ENCODE measurements at regions not wholly inside any gene's neighbourhood (a gene's known extent, or its start where the extent isn't known, plus 50 kb on each side); places are given as distances from the start of the nearest gene placed in this dataset.

GRCh38 chr4:72975488-72975784 is 94.1 kb downstream of the COX18 start:
- Mint-ChIP-seq H3K4me1 (no peaks in the 10 kb centered on the region), H3K9me3 (no peaks in the 10 kb centered on the region), H3K27ac (no peak overlapping the region), H3K36me3 (ENCODE audit: low read depth) (no peaks in the 10 kb centered on the region), H3K27me3 (ENCODE audit: insufficient read depth) (no peaks in the 10 kb centered on the region), H3K4me3 (no peak overlapping the region)
- H3K27ac ChIP-seq (ENCODE audit: low read depth, low read length): no peak overlapping the region
- H3K4me3 ChIP-seq (ENCODE audit: low read length): no peak overlapping the region
- H3K9me3 ChIP-seq (ENCODE audit: control insufficient read depth, low read length): no peaks in the 10 kb centered on the region
- DNase-seq: no peak
- no peaks in the 10 kb centered on the region for H3K27me3 ChIP-seq (ENCODE audit: control insufficient read depth, insufficient read depth, low read length, poor library complexity, severe bottlenecking)
- no peak overlapping the region for H3K9ac ChIP-seq (ENCODE audit: extremely low read depth, low read length, poor library complexity, severe bottlenecking)
- no peak for TF ChIP-seq CTCF (conservative IDR thresholded peaks at IDR 0.05)
- no peaks in the 10 kb centered on the region for H3K4me1 ChIP-seq (ENCODE audit: control insufficient read depth, insufficient read depth, low read length)
- no peaks in the 10 kb centered on the region for H3K36me3 ChIP-seq (ENCODE audit: control insufficient read depth, insufficient read depth, low read length)

- no peaks in the 10 kb centered on the region for H3K27me3 Mint-ChIP-seq (ENCODE audit: insufficient read depth)
- no peaks in the 10 kb centered on the region for H3K9me3 Mint-ChIP-seq
- TF ChIP-seq CTCF (conservative IDR thresholded peaks at IDR 0.05): no peak
- H3K9ac ChIP-seq (ENCODE audit: extremely low read depth, low read length, poor library complexity, severe bottlenecking): no peak overlapping the region
- H3K36me3 ChIP-seq (ENCODE audit: control insufficient read depth, insufficient read depth, low read length): no peaks in the 10 kb centered on the region
- no peak for DNase-seq
- 91 to 94% methylated on average over 5 to 8 of the region's 8 CpGs for WGBS, 2 experiments (ENCODE audit: insufficient coverage in 1 of 2, insufficient read length in 1 of 2)
- no peak overlapping the region for H3K4me3 Mint-ChIP-seq
- no peak overlapping the region for H3K27ac Mint-ChIP-seq
- no peaks in the 10 kb centered on the region for H3K4me1 ChIP-seq (ENCODE audit: control insufficient read depth, insufficient read depth, low read length)
- no peak overlapping the region for H3K4me3 ChIP-seq (ENCODE audit: low read length)
- H3K27me3 ChIP-seq (ENCODE audit: control insufficient read depth, insufficient read depth, low read length, poor library complexity, severe bottlenecking): no peaks in the 10 kb centered on the region
- no peak overlapping the region for H3K27ac ChIP-seq (ENCODE audit: low read depth, low read length)
- no peaks in the 10 kb centered on the region for H3K36me3 Mint-ChIP-seq (ENCODE audit: low read depth)
- no peaks in the 10 kb centered on the region for H3K4me1 Mint-ChIP-seq
- no peaks in the 10 kb centered on the region for H3K9me3 ChIP-seq (ENCODE audit: control insufficient read depth, low read length)
These were observed 94.6 kb downstream of the COX18 start for GRCh38 chr4:72974694-72975487.

- no peaks in the 10 kb centered on the region for H3K36me3 Mint-ChIP-seq (ENCODE audit: low read depth)
- no peaks in the 10 kb centered on the region for H3K36me3 ChIP-seq (ENCODE audit: control insufficient read depth, insufficient read depth, low read length)
- H3K27ac Mint-ChIP-seq: no peak overlapping the region
- no peak overlapping the region for H3K4me3 ChIP-seq (ENCODE audit: low read length)
- no peaks in the 10 kb centered on the region for H3K9me3 Mint-ChIP-seq
- no peak overlapping the region for H3K4me3 Mint-ChIP-seq
- no peaks in the 10 kb centered on the region for H3K27me3 ChIP-seq (ENCODE audit: control insufficient read depth, insufficient read depth, low read length, poor library complexity, severe bottlenecking)
- H3K27me3 Mint-ChIP-seq (ENCODE audit: insufficient read depth): no peaks in the 10 kb centered on the region
- DNase-seq: no peak
- no peak overlapping the region for H3K27ac ChIP-seq (ENCODE audit: low read depth, low read length)
- no peaks in the 10 kb centered on the region for H3K9me3 ChIP-seq (ENCODE audit: control insufficient read depth, low read length)
- no peak overlapping the region for H3K9ac ChIP-seq (ENCODE audit: extremely low read depth, low read length, poor library complexity, severe bottlenecking)
- WGBS, 2 experiments (ENCODE audit: insufficient coverage in 1 of 2, insufficient read length in 1 of 2): 96 to 100% methylated on average over 1 to 3 of the region's 3 CpGs
- no peaks in the 10 kb centered on the region for H3K4me1 Mint-ChIP-seq
- no peaks in the 10 kb centered on the region for H3K4me1 ChIP-seq (ENCODE audit: control insufficient read depth, insufficient read depth, low read length)
- no peak for TF ChIP-seq CTCF (conservative IDR thresholded peaks at IDR 0.05)
These were observed 97.9 kb downstream of the COX18 start for GRCh38 chr4:72971572-72971971.

Data from endodermal cell (in vitro differentiated cells).